GM23338 (cell line): ENCODE measurements at regions not wholly inside any gene's neighbourhood (a gene's known extent, or its start where the extent isn't known, plus 50 kb on each side); places are given as distances from the start of the nearest gene placed in this dataset.

Experiments used
- ATAC-seq: fragments of 200-7000 bp; cut with Tn5 transposase; 3 replicates; pipeline ENCODE4 v1.9.1; 2020
- DNase-seq: peaks from one replicate; pipeline ENCODE4 v3.0.0-alpha.2; 2015; ENCODE audit warnings: low spot score
- H2AFZ ChIP-seq: fragments of 200-600 bp; sonication (generic); 2 replicates; pipeline ENCODE4 v1.8.0; 2016; ENCODE audit warnings: antibody characterized with exemption, mild to moderate bottlenecking, moderate library complexity
- H3F3A ChIP-seq: fragments of 200-600 bp; sonication (generic); replicated peaks from 2 replicates; pipeline ENCODE4 v1.8.0; 2017; ENCODE audit warnings: antibody characterized with exemption, mixed run types, low read depth
- H3K27ac ChIP-seq: fragments of 200-600 bp; sonication (generic); 2 replicates; pipeline ENCODE4 v1.6.1; 2016; ENCODE audit warnings: low read depth
- H3K27me3 ChIP-seq: fragments of 200-600 bp; sonication (generic); 2 replicates; pipeline ENCODE4 v1.8.0; 2016; ENCODE audit warnings: mild to moderate bottlenecking, mixed run types, moderate library complexity; ENCODE audit not compliant: insufficient read depth
- H3K36me3 ChIP-seq: fragments of 200-600 bp; sonication (generic); 2 replicates; pipeline ENCODE4 v1.8.0; 2016; ENCODE audit warnings: mild to moderate bottlenecking; ENCODE audit not compliant: insufficient read depth
- H3K4me1 ChIP-seq: fragments of 200-600 bp; sonication (generic); 2 replicates; pipeline ENCODE4 v1.8.0; 2016; ENCODE audit warnings: mild to moderate bottlenecking, moderate library complexity; ENCODE audit not compliant: insufficient read depth
- H3K4me2 ChIP-seq: fragments of 200-600 bp; sonication (generic); 2 replicates; pipeline ENCODE4 v1.7.1; 2017; ENCODE audit warnings: mixed run types
- H3K4me3 ChIP-seq: fragments of 200-600 bp; sonication (generic); 2 replicates; pipeline ENCODE4 v1.6.1; 2016; ENCODE audit warnings: mixed run types
- H3K79me2 ChIP-seq: fragments of 200-600 bp; sonication (generic); replicated peaks from 2 replicates; pipeline ENCODE4 v1.8.0; 2017; ENCODE audit warnings: mild to moderate bottlenecking; ENCODE audit not compliant: insufficient read depth
- H3K9me2 ChIP-seq: fragments of 200-600 bp; sonication (generic); 2 replicates; pipeline ENCODE4 v1.8.0; 2017; ENCODE audit not compliant: insufficient read depth
- H4K20me1 ChIP-seq: fragments of 200-600 bp; sonication (generic); replicated peaks from 2 replicates; pipeline ENCODE4 v1.8.0; 2017; ENCODE audit warnings: mild to moderate bottlenecking; ENCODE audit not compliant: insufficient read depth
- H3K27ac Mint-ChIP-seq: 2 replicates; pipeline ENCODE4 v1.8.0; 2020; ENCODE audit warnings: inconsistent platforms, mild to moderate bottlenecking, moderate library complexity, mixed read lengths
- H3K27me3 Mint-ChIP-seq: 3 replicates; pipeline ENCODE4 v1.8.0; 2022; ENCODE audit warnings: low read depth, mild to moderate bottlenecking, moderate library complexity, mixed read lengths, inconsistent platforms; ENCODE audit not compliant: insufficient read depth, poor library complexity
- H3K36me3 Mint-ChIP-seq: 3 replicates; pipeline ENCODE4 v1.8.0; 2021; ENCODE audit warnings: low read depth, mild to moderate bottlenecking, inconsistent platforms, moderate library complexity, mixed read lengths
- H3K4me1 Mint-ChIP-seq: 3 replicates; pipeline ENCODE4 v1.8.0; 2020; ENCODE audit warnings: mild to moderate bottlenecking, inconsistent platforms, mixed read lengths
- H3K4me3 Mint-ChIP-seq: 3 replicates; pipeline ENCODE4 v1.8.0; 2021; ENCODE audit warnings: moderate library complexity, mild to moderate bottlenecking, inconsistent platforms, mixed read lengths
- H3K9me3 Mint-ChIP-seq: 3 replicates; pipeline ENCODE4 v1.8.0; 2020; ENCODE audit warnings: moderate library complexity, mild to moderate bottlenecking, inconsistent platforms, mixed read lengths
- CREB1 ChIP-seq: fragments of 250-450 bp; sonication (Bioruptor Pico); IDR thresholded peaks from 2 replicates; pipeline ENCODE4 v1.5.0; 2020; ENCODE audit warnings: low read depth, mild to moderate bottlenecking, moderate library complexity
- CTCF ChIP-seq, 2 experiments: fragments of 200-600 bp in 1 of 2; sonication (generic) in 1 of 2; conservative IDR thresholded peaks; 2 replicates each; pipeline versions ENCODE4 v1.5.1 to v1.6.1; 2016 to 2017; ENCODE audit warnings: antibody characterized with exemption in 2 of 2, low read depth in 2 of 2, mild to moderate bottlenecking in 2 of 2, moderate library complexity in 1 of 2
- EZH2 ChIP-seq: fragments of 200-600 bp; sonication (generic); IDR thresholded peaks from one replicate; pipeline ENCODE4 v1.8.0; 2017; ENCODE audit warnings: antibody characterized with exemption, mild to moderate bottlenecking, low read depth; ENCODE audit not compliant: unreplicated experiment
- EZH2phosphoT487 ChIP-seq: fragments of 200-600 bp; sonication (generic); IDR thresholded peaks from one replicate; pipeline ENCODE4 v1.8.1; 2018; ENCODE audit warnings: antibody characterized with exemption; ENCODE audit not compliant: unreplicated experiment
- JUNB ChIP-seq: IDR thresholded peaks from one replicate; pipeline ENCODE4 v1.6.1; 2016; ENCODE audit warnings: antibody characterized with exemption; ENCODE audit not compliant: unreplicated experiment
- NANOG ChIP-seq: IDR thresholded peaks from 2 replicates; pipeline ENCODE4 v1.6.1; 2016; ENCODE audit warnings: antibody characterized with exemption, borderline replicate concordance
- REST ChIP-seq: IDR thresholded peaks from one replicate; pipeline ENCODE4 v1.6.1; 2018; ENCODE audit warnings: antibody characterized with exemption; ENCODE audit not compliant: unreplicated experiment
- ZNF114 ChIP-seq: fragments of 250-450 bp; sonication (Bioruptor Pico); IDR thresholded peaks from 2 replicates; pipeline ENCODE4 v1.5.0; 2020; ENCODE audit warnings: mild to moderate bottlenecking, moderate library complexity
- ZNF331 ChIP-seq: fragments of 250-450 bp; sonication (Bioruptor Pico); IDR thresholded peaks from 2 replicates; pipeline ENCODE4 v1.5.0; 2020; ENCODE audit warnings: low read depth, mild to moderate bottlenecking, moderate library complexity

- ATAC-seq (no peak), DNase-seq (peak; percentile 4)
- H3K4me1 Mint-ChIP-seq, result no peaks in the 10 kb centered on the region
- H3K4me1 ChIP-seq, result no peaks in the 10 kb centered on the region
- TF ChIP-seq ZNF114 (CRISPR knock-in tag), result no peak
- TF ChIP-seq REST, result no peak
- TF ChIP-seq CTCF (conservative IDR thresholded peaks at IDR 0.05; ENCODE audit: low read depth in 2 of 2), result peak in 1 of 2 experiments; percentile 48; a peak in 2 of 4 replicates
- TF ChIP-seq EZH2phosphoT487, result no peak
- no peak for TF ChIP-seq NANOG
- no peak for TF ChIP-seq ZNF331
- TF ChIP-seq EZH2, result no peak
- H3K79me2 ChIP-seq, result no peaks in the 10 kb centered on the region
- no peak overlapping the region for H3K4me3 ChIP-seq
- H3K4me2 ChIP-seq, result no peak overlapping the region
- peaks cover 100% of the 10 kb centered on the region for H3K9me3 Mint-ChIP-seq
- no peaks in the 10 kb centered on the region for H3K9me2 ChIP-seq
- no peaks in the 10 kb centered on the region for H3K27me3 ChIP-seq
- no peaks in the 10 kb centered on the region for H3F3A ChIP-seq
- H3K4me3 Mint-ChIP-seq, result no peak overlapping the region
- H3K27ac ChIP-seq, result no peak overlapping the region
- H3K36me3 ChIP-seq, result no peaks in the 10 kb centered on the region; the same call in 1 of the 2 replicates
- H3K27me3 Mint-ChIP-seq, result peaks cover 22% of the 10 kb centered on the region
- no peak overlapping the region for H3K27ac Mint-ChIP-seq
- H4K20me1 ChIP-seq, result no peaks in the 10 kb centered on the region
- peaks cover 80% of the 10 kb centered on the region for H3K36me3 Mint-ChIP-seq
- H2AFZ ChIP-seq, result no peak overlapping the region
These were observed 2449.5 kb downstream of the TP53TG3F start for GRCh38 chr16:35908942-35909341.

GRCh38 chr16:35909351-35909954, 2450.0 kb downstream of the TP53TG3F start:
- no peak for DNase-seq
- H3K27me3 ChIP-seq, result no peaks in the 10 kb centered on the region
- peaks cover 22% of the 10 kb centered on the region for H3K27me3 Mint-ChIP-seq
- H3K9me2 ChIP-seq, result no peaks in the 10 kb centered on the region
- no peak overlapping the region for H3K27ac ChIP-seq
- H4K20me1 ChIP-seq, result no peaks in the 10 kb centered on the region
- no peaks in the 10 kb centered on the region for H3K4me1 ChIP-seq
- H3K79me2 ChIP-seq, result no peaks in the 10 kb centered on the region
- H3F3A ChIP-seq, result no peaks in the 10 kb centered on the region
- no peak overlapping the region for H3K4me2 ChIP-seq
- peaks cover 100% of the 10 kb centered on the region for H3K9me3 Mint-ChIP-seq
- H3K36me3 Mint-ChIP-seq, result peaks cover 76% of the 10 kb centered on the region
- no peak overlapping the region for H3K4me3 Mint-ChIP-seq
- H3K36me3 ChIP-seq, result no peaks in the 10 kb centered on the region; the same call in 1 of the 2 replicates
- no peak overlapping the region for H3K27ac Mint-ChIP-seq
- no peaks in the 10 kb centered on the region for H3K4me1 Mint-ChIP-seq
- no peak for ATAC-seq
- H3K4me3 ChIP-seq, result no peak overlapping the region
- no peak overlapping the region for H2AFZ ChIP-seq
- no peak for TF ChIP-seq NANOG
- TF ChIP-seq CTCF (conservative IDR thresholded peaks at IDR 0.05; ENCODE audit: low read depth in 2 of 2), result no peak
- TF ChIP-seq JUNB, result no peak
- TF ChIP-seq CREB1 (CRISPR knock-in tag), result no peak
- no peak for TF ChIP-seq REST
- no peak for TF ChIP-seq EZH2phosphoT487
